ENCODE measurements at regions not wholly inside any gene's neighbourhood (a gene's known extent, or its start where the extent isn't known, plus 50 kb on each side); places are given as distances from the start of the nearest gene placed in this dataset.

DNA sequence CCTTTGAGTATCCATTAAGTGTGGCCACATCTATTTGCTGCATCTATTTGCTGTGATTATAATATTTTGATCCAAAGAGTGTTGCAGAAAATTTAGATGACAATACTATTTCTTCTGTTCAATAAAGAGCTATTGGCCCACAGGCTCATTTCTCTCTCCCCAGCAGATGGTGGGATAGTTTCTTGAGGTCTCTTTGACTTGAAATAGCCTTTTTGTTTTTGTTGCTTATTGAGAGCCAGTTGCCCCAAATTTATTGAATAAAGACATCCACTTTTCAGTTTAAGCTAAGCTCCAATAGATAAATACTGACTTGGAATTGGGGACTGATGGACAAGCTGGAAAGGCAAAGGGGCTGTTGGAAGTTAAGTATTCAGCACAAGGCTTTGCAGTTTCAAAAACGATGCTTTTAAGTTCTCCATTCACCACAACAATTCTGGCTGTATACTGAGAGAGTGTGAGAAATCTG, 290.1 kb upstream of the MPDZ start:
- Histone ChIP-seq H4K20me1 (ENCODE audit: control insufficient read depth, insufficient read depth) (no peaks in the 10 kb centered on the region), H3K4me2 (ENCODE audit: control insufficient read depth, insufficient read depth) (no peak overlapping the region), H3K27ac (ENCODE audit: control insufficient read depth, insufficient read depth) (no peak overlapping the region), H3K9me3 (replicated peaks; ENCODE audit: control insufficient read depth, insufficient read depth, low read length) (no peaks in the 10 kb centered on the region), H3K4me1 (ENCODE audit: control insufficient read depth, insufficient read depth, low read length) (no peaks in the 10 kb centered on the region), H2AFZ (ENCODE audit: control insufficient read depth, low read depth, low read length) (no peak overlapping the region), H3K9ac (ENCODE audit: control insufficient read depth, insufficient read depth, low read length) (no peak overlapping the region), H3K4me3 (no peak overlapping the region), H3K27me3 (replicated peaks in 1 of 2; ENCODE audit: control insufficient read depth in 2 of 2, insufficient read depth in 2 of 2, low read length in 1 of 2) (no peaks in the 10 kb centered on the region; a peak in 1 of 4 replicates), H3K79me2 (ENCODE audit: control insufficient read depth, insufficient read depth, low read length) (no peaks in the 10 kb centered on the region), H3K36me3 (ENCODE audit: control insufficient read depth in 2 of 2, insufficient read depth in 2 of 2, low read length in 1 of 2) (no peaks in the 10 kb centered on the region)
- ChIA-PET RAD21 (ENCODE audit: unreplicated experiment) (no interaction called here), POLR2A (no interaction called here), CTCF (no interaction called here), SMC1A (ENCODE audit: uncharacterized antibody, unreplicated experiment) (no interaction called here)
- no peak for FAIRE-seq
- intact Hi-C loops (cut with micrococcal nuclease; ENCODE audit: unreplicated experiment) = no loop called here
- 0% methylated on average over 1 of the region's 1 CpG for WGBS (ENCODE audit: insufficient coverage, insufficient replicate concordance, low lambda C conversion rate, missing lambda C conversion rate)
- in situ Hi-C loops (cut with MboI) = no loop called here
- no peak for TF ChIP-seq PAX8 (IDR thresholded peaks at IDR 0.05)
- ATAC-seq = no peak
- no TSS peak for BruUV-seq (replicated peaks)
- no peak for DNase-seq (ENCODE audit: low read depth, low spot score)

DNA sequence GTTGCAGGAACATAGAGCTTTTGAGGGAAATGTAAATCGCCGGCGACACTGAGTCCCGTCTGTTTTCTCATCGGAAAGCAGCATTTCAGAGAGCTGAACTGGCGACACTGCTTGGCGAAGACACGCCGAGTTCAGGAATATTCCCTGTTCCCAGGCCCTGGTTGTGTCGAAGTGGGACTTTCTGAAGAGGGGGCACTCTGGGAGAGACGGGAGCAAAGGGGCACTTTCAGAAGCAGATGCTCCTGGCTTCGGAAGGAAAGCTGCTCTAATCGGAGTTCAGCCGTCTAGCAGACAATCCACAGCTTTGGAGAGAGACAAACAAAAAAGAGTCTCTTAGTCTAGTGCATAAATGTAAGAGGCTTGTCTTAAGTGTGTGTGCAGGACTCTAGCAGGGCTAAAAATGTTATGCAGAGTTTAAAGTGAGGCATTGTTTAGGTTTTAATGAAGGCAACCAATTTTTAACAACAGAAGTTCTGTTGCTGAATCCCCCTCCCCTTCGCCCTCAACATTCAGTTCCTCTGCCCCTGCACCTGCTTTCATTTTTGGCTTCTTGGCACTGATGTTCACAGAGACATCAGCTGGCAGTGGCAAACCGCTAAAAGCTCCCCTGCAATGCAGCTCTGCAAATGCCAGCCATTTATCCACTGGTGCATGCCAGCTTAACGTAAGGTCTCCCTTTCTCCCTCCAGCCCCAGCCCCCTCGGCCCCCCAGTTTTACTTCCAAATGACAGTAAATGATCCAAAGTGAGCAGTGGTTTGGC, 289.5 kb upstream of the MPDZ start:
- ChIA-PET POLR2A (no interaction called here), CTCF (no interaction called here), RAD21 (ENCODE audit: unreplicated experiment) (no interaction called here), SMC1A (ENCODE audit: uncharacterized antibody, unreplicated experiment) (no interaction called here)
- no peaks in the 10 kb centered on the region for H3K9me3 ChIP-seq (replicated peaks; ENCODE audit: control insufficient read depth, insufficient read depth, low read length)
- H3K36me3 ChIP-seq (ENCODE audit: control insufficient read depth in 2 of 2, insufficient read depth in 2 of 2, low read length in 1 of 2) = no peaks in the 10 kb centered on the region
- H3K4me3 ChIP-seq = 0 out of 2 replicates have a peak overlapping the region, but pooled peaks have one; percentile 11
- TF ChIP-seq BRCA1 (IDR thresholded peaks at IDR 0.05; ENCODE audit: low read depth, low read length) = no peak
- in situ Hi-C loops (cut with MboI) = no loop called here
- intact Hi-C loops (cut with micrococcal nuclease; ENCODE audit: unreplicated experiment) = no loop called here
- H3K4me2 ChIP-seq (ENCODE audit: control insufficient read depth, insufficient read depth) = no peak overlapping the region
- BruUV-seq (replicated peaks) = no TSS peak
- no peaks in the 10 kb centered on the region for H3K79me2 ChIP-seq (ENCODE audit: control insufficient read depth, insufficient read depth, low read length)
- no peak overlapping the region for H3K9ac ChIP-seq (ENCODE audit: control insufficient read depth, insufficient read depth, low read length)
- no peak overlapping the region for H2AFZ ChIP-seq (ENCODE audit: control insufficient read depth, low read depth, low read length)
- FAIRE-seq = no peak
- 24% methylated on average over 18 of the region's 18 CpGs for WGBS (ENCODE audit: insufficient coverage, insufficient replicate concordance, low lambda C conversion rate, missing lambda C conversion rate)
- DNase-seq (ENCODE audit: low read depth, low spot score) = no peak
- no peaks in the 10 kb centered on the region for H3K4me1 ChIP-seq (ENCODE audit: control insufficient read depth, insufficient read depth, low read length)
- ATAC-seq = no peak
- no peaks in the 10 kb centered on the region; a peak in 1 of 4 replicates for H3K27me3 ChIP-seq (replicated peaks in 1 of 2; ENCODE audit: control insufficient read depth in 2 of 2, insufficient read depth in 2 of 2, low read length in 1 of 2)
- no peaks in the 10 kb centered on the region for H4K20me1 ChIP-seq (ENCODE audit: control insufficient read depth, insufficient read depth)
- no peak overlapping the region for H3K27ac ChIP-seq (ENCODE audit: control insufficient read depth, insufficient read depth)
